ENCODE measurements at regions not wholly inside any gene's neighbourhood (a gene's known extent, or its start where the extent isn't known, plus 50 kb on each side); places are given as distances from the start of the nearest gene placed in this dataset.

DNA sequence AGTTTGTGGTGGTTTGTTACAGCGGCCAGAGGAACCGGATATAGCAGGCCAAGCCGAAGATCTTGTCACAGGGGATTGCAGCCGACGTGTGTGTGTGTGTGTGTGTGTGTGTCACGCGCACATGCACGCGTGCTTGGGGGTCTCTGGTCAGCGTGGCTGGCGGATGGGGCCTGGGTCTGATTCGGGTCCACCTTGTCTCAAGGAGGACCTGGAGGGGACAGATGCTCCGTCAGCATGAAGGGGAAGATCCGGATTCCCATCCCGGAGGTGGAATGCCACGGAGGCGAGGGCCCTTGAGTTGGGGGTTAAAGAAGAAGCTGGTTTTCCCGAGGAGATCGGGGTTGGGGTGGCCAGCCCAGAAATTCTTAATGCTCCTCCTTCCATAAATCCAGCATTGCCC is 1237.8 kb downstream of the BRD1 start:
- H3K27me3 Mint-ChIP-seq = no peaks in the 10 kb centered on the region

GRCh38 chr22:48588878-48589450 is 1238.7 kb downstream of the BRD1 start:
- no peaks in the 10 kb centered on the region for H3K4me1 Mint-ChIP-seq
- Histone ChIP-seq H3K27me3 (ENCODE audit: control insufficient read depth, insufficient read depth, low read length) (no peaks in the 10 kb centered on the region), H3K4me3 (ENCODE audit: low read depth, low read length) (no peak overlapping the region), H3K9me3 (ENCODE audit: control insufficient read depth in 2 of 2, low read length in 2 of 2) (no peaks in the 10 kb centered on the region), H3K4me1 (ENCODE audit: control insufficient read depth, insufficient read depth, low read length, poor library complexity, severe bottlenecking) (no peaks in the 10 kb centered on the region), H3K36me3 (ENCODE audit: control insufficient read depth, insufficient read depth, low read length) (no peaks in the 10 kb centered on the region), H3K27ac (ENCODE audit: insufficient read depth, low read length, poor library complexity, severe bottlenecking) (no peak overlapping the region)
- H3K36me3 Mint-ChIP-seq = no peaks in the 10 kb centered on the region
- DNase-seq (no peak), ATAC-seq (ENCODE audit: low read depth in 2 of 2) (no peak)
- no peak overlapping the region for H3K27ac Mint-ChIP-seq
- no peaks in the 10 kb centered on the region for H3K9me3 Mint-ChIP-seq
- no peak overlapping the region for H3K4me3 Mint-ChIP-seq
- no peaks in the 10 kb centered on the region for H3K27me3 Mint-ChIP-seq

More for the DNA sequence above, 1237.8 kb downstream of the BRD1 start:
- no peak for ATAC-seq (ENCODE audit: low read depth in 2 of 2)
- Mint-ChIP-seq H3K9me3 (no peaks in the 10 kb centered on the region), H3K4me3 (no peak overlapping the region), H3K36me3 (no peaks in the 10 kb centered on the region), H3K27ac (no peak overlapping the region), H3K4me1 (no peaks in the 10 kb centered on the region)
- H3K36me3 ChIP-seq (ENCODE audit: control insufficient read depth, insufficient read depth, low read length) = no peaks in the 10 kb centered on the region
- no peaks in the 10 kb centered on the region for H3K4me1 ChIP-seq (ENCODE audit: control insufficient read depth, insufficient read depth, low read length, poor library complexity, severe bottlenecking)
- H3K4me3 ChIP-seq (ENCODE audit: low read depth, low read length) = no peak overlapping the region
- no peaks in the 10 kb centered on the region for H3K27me3 ChIP-seq (ENCODE audit: control insufficient read depth, insufficient read depth, low read length)
- no peaks in the 10 kb centered on the region for H3K9me3 ChIP-seq (ENCODE audit: control insufficient read depth in 2 of 2, low read length in 2 of 2)
- no peak overlapping the region for H3K27ac ChIP-seq (ENCODE audit: insufficient read depth, low read length, poor library complexity, severe bottlenecking)
- no peak for DNase-seq

DNA sequence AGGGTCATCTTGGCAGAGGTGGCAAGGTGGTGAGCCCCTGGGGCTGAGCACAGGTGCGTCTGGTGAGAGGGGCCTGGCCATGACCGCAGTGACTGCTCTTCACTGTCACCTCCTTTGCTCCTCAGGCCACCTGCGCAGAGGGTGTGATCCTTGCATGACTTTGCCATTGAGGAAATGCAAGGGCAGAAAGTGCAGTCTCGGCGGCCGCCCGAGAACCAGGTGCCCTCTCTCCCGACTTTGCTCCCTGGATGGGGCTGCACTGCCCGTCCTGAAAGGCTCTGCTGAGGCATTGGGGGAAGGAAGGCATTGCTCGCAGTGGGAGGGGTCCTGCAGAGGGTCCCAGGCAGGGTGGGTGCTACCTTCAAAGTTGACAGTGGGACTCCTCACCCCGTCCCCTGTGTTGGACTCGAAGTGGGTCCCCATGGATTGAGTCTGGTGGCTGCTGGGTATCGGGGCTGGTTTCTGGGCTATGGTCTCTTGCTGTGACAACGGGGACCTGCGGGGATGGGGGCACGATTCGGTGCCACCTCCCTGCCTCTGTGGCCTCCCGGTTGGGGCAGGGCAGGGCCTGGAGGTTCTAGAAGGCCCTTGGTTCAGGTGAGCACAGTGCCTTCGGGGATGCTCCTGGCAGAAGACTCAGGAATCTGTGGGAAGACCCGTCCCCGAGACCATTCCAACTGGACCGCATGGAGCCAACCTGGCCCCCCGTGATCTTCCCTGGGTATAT is 1239.4 kb downstream of the BRD1 start:
- no peaks in the 10 kb centered on the region for H3K9me3 Mint-ChIP-seq
- Histone ChIP-seq H3K27ac (ENCODE audit: insufficient read depth, low read length, poor library complexity, severe bottlenecking) (no peak overlapping the region), H3K27me3 (ENCODE audit: control insufficient read depth, insufficient read depth, low read length) (no peaks in the 10 kb centered on the region), H3K4me1 (ENCODE audit: control insufficient read depth, insufficient read depth, low read length, poor library complexity, severe bottlenecking) (no peaks in the 10 kb centered on the region), H3K36me3 (ENCODE audit: control insufficient read depth, insufficient read depth, low read length) (no peaks in the 10 kb centered on the region), H3K9me3 (ENCODE audit: control insufficient read depth in 2 of 2, low read length in 2 of 2) (no peaks in the 10 kb centered on the region), H3K4me3 (ENCODE audit: low read depth, low read length) (no peak overlapping the region)
- no peak overlapping the region for H3K4me3 Mint-ChIP-seq
- no peaks in the 10 kb centered on the region for H3K36me3 Mint-ChIP-seq
- no peaks in the 10 kb centered on the region for H3K27me3 Mint-ChIP-seq
- no peak overlapping the region for H3K27ac Mint-ChIP-seq
- DNase-seq (no peak), ATAC-seq (ENCODE audit: low read depth in 2 of 2) (no peak)
- no peaks in the 10 kb centered on the region for H3K4me1 Mint-ChIP-seq

DNA sequence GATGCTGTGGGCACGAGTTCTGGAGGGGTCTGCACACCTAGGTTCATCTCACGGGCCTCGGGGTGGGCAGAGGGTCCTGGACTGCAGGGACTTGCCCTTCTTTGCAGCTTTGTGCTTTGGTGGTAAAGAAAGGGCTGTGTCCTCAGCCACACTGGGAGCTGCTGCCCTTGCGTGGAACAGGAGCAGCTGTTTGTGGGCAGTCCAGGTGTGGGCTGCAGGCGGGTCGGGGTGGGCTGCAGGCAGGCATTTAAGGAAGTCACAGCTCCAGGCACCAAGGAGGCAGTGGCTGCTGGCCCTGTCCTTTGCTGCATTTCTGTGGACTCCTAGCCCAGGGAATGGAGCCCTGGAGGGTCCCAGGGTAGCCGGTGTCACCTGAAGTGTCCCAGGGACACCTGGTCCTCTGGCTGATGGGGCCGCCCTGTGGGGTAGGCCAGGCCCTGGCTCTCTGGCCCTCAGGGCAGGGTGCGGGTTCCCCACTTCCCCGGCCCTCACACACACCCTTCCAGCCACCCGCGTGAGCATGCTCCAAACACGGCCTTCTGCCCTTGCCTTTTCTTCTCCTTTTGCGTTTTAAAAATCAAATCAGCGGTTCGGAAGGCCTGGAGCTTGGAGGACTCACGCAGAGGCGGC is 1240.3 kb downstream of the BRD1 start:
- no peaks in the 10 kb centered on the region for H3K27me3 ChIP-seq (ENCODE audit: control insufficient read depth, insufficient read depth, low read length)
- H3K4me1 ChIP-seq (ENCODE audit: control insufficient read depth, insufficient read depth, low read length, poor library complexity, severe bottlenecking) = no peaks in the 10 kb centered on the region
- H3K9me3 ChIP-seq (ENCODE audit: control insufficient read depth in 2 of 2, low read length in 2 of 2) = no peaks in the 10 kb centered on the region
- no peak overlapping the region for H3K27ac Mint-ChIP-seq
- H3K27me3 Mint-ChIP-seq = no peaks in the 10 kb centered on the region
- H3K27ac ChIP-seq (ENCODE audit: insufficient read depth, low read length, poor library complexity, severe bottlenecking) = no peak overlapping the region
- DNase-seq (no peak), ATAC-seq (ENCODE audit: low read depth in 2 of 2) (no peak)
- no peaks in the 10 kb centered on the region for H3K36me3 ChIP-seq (ENCODE audit: control insufficient read depth, insufficient read depth, low read length)
- H3K9me3 Mint-ChIP-seq = no peaks in the 10 kb centered on the region
- no peak overlapping the region for H3K4me3 ChIP-seq (ENCODE audit: low read depth, low read length)
- H3K4me3 Mint-ChIP-seq = no peak overlapping the region
- H3K36me3 Mint-ChIP-seq = no peaks in the 10 kb centered on the region
- no peaks in the 10 kb centered on the region for H3K4me1 Mint-ChIP-seq

GRCh38 chr22:48586799-48587185 is 1240.9 kb downstream of the BRD1 start:
- Mint-ChIP-seq H3K27ac (no peak overlapping the region), H3K4me1 (no peaks in the 10 kb centered on the region), H3K4me3 (no peak overlapping the region), H3K27me3 (no peaks in the 10 kb centered on the region), H3K36me3 (no peaks in the 10 kb centered on the region), H3K9me3 (no peaks in the 10 kb centered on the region)
- Histone ChIP-seq H3K4me1 (ENCODE audit: control insufficient read depth, insufficient read depth, low read length, poor library complexity, severe bottlenecking) (no peaks in the 10 kb centered on the region), H3K36me3 (ENCODE audit: control insufficient read depth, insufficient read depth, low read length) (no peaks in the 10 kb centered on the region), H3K27ac (ENCODE audit: insufficient read depth, low read length, poor library complexity, severe bottlenecking) (no peak overlapping the region), H3K4me3 (ENCODE audit: low read depth, low read length) (no peak overlapping the region), H3K9me3 (ENCODE audit: control insufficient read depth in 2 of 2, low read length in 2 of 2) (no peaks in the 10 kb centered on the region), H3K27me3 (ENCODE audit: control insufficient read depth, insufficient read depth, low read length) (no peaks in the 10 kb centered on the region)
- no peak for DNase-seq
- ATAC-seq (ENCODE audit: low read depth in 2 of 2) = no peak

DNA sequence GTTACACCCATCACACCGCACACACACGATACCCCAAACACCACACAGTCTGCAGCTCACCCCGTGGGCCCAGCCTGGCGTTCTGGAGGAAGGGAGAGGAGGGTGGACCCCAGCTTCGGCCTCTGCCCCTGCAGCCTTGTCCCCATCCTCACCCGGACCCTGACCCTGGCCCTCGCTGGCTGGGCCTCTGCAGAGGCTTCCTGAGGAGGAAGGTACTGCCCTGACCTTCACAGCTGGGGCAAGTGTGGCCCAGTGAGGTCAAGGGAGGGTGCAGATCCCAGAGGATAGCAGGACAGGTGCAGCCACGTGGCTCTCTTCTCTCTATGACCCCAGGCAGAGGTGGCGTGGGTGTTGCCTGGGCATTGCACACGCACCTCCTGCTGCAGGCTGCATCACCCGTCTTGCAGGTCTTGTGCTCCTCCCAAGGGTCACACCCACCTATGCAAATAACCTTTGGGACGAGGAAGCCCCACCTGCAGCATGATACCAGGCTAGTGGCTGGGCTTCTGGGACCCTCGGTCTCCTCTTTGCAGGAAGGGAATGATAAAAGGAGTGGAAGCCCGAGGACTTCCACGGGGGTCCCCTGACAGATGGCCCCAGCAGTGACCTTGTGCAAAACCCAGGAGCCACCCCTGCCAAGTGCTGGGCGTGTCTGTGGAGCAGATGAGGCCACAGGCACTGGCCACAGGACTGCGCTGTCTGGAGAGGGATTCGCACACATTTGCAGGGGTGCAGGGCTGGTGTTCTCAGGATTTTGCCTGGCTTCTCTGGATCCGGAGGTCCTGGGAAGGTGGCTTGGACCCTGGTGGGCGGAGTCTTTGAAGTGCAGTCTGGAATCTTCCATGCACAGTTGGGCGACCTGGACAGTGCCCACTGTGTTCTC is 1241.5 kb downstream of the BRD1 start:
- no peak overlapping the region for H3K27ac ChIP-seq (ENCODE audit: insufficient read depth, low read length, poor library complexity, severe bottlenecking)
- Mint-ChIP-seq H3K27ac (no peak overlapping the region), H3K27me3 (no peaks in the 10 kb centered on the region), H3K4me1 (no peaks in the 10 kb centered on the region), H3K4me3 (no peak overlapping the region), H3K36me3 (no peaks in the 10 kb centered on the region), H3K9me3 (no peaks in the 10 kb centered on the region)
- H3K27me3 ChIP-seq (ENCODE audit: control insufficient read depth, insufficient read depth, low read length) = no peaks in the 10 kb centered on the region
- H3K36me3 ChIP-seq (ENCODE audit: control insufficient read depth, insufficient read depth, low read length) = no peaks in the 10 kb centered on the region
- no peak for ATAC-seq (ENCODE audit: low read depth in 2 of 2)
- no peak overlapping the region for H3K4me3 ChIP-seq (ENCODE audit: low read depth, low read length)
- H3K9me3 ChIP-seq (ENCODE audit: control insufficient read depth in 2 of 2, low read length in 2 of 2) = no peaks in the 10 kb centered on the region
- DNase-seq = no peak
- H3K4me1 ChIP-seq (ENCODE audit: control insufficient read depth, insufficient read depth, low read length, poor library complexity, severe bottlenecking) = no peaks in the 10 kb centered on the region

GRCh38 chr22:48584170-48584569 is 1243.5 kb downstream of the BRD1 start:
- Histone ChIP-seq H3K4me1 (ENCODE audit: control insufficient read depth, insufficient read depth, low read length, poor library complexity, severe bottlenecking) (no peaks in the 10 kb centered on the region), H3K27me3 (ENCODE audit: control insufficient read depth, insufficient read depth, low read length) (no peaks in the 10 kb centered on the region), H3K9me3 (ENCODE audit: control insufficient read depth in 2 of 2, low read length in 2 of 2) (no peaks in the 10 kb centered on the region), H3K27ac (ENCODE audit: insufficient read depth, low read length, poor library complexity, severe bottlenecking) (no peak overlapping the region), H3K4me3 (ENCODE audit: low read depth, low read length) (no peak overlapping the region), H3K36me3 (ENCODE audit: control insufficient read depth, insufficient read depth, low read length) (no peaks in the 10 kb centered on the region)
- Mint-ChIP-seq H3K4me1 (no peaks in the 10 kb centered on the region), H3K36me3 (no peaks in the 10 kb centered on the region), H3K27ac (no peak overlapping the region), H3K9me3 (peaks cover 0 to 2% (median 0%) of the 10 kb centered on the region in 7 donors), H3K4me3 (no peak overlapping the region), H3K27me3 (no peaks in the 10 kb centered on the region)
- ATAC-seq (ENCODE audit: low read depth in 2 of 2) (no peak), DNase-seq (no peak)
